ENCODE measurements at regions not wholly inside any gene's neighbourhood (a gene's known extent, or its start where the extent isn't known, plus 50 kb on each side); places are given as distances from the start of the nearest gene placed in this dataset.
A peak's percentile ranks its signal among the peaks of the same experiment; 100 is the strongest.
"Not testable (repeated sequence)": the region's sequence is repeated elsewhere in the genome, so short reads cannot be mapped to it uniquely, and the experiment has no call there.

GRCh38 chr10:125407557-125407956 lies 247.2 kb upstream of the CTBP2 start:
- Histone ChIP-seq H3K4me3 (ENCODE audit: low read depth, low read length) (no peak overlapping the region), H3K27me3 (ENCODE audit: control insufficient read depth, insufficient read depth, low read length) (no peaks in the 10 kb centered on the region), H3K36me3 (ENCODE audit: control insufficient read depth, insufficient read depth, low read length) (no peaks in the 10 kb centered on the region)
- TF ChIP-seq, protein P1, sequence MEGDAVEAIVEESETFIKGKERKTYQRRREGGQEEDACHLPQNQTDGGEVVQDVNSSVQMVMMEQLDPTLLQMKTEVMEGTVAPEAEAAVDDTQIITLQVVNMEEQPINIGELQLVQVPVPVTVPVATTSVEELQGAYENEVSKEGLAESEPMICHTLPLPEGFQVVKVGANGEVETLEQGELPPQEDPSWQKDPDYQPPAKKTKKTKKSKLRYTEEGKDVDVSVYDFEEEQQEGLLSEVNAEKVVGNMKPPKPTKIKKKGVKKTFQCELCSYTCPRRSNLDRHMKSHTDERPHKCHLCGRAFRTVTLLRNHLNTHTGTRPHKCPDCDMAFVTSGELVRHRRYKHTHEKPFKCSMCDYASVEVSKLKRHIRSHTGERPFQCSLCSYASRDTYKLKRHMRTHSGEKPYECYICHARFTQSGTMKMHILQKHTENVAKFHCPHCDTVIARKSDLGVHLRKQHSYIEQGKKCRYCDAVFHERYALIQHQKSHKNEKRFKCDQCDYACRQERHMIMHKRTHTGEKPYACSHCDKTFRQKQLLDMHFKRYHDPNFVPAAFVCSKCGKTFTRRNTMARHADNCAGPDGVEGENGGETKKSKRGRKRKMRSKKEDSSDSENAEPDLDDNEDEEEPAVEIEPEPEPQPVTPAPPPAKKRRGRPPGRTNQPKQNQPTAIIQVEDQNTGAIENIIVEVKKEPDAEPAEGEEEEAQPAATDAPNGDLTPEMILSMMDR (IDR thresholded peaks at IDR 0.05; ENCODE audit: insufficient read depth, low read length, poor library complexity, severe bottlenecking): no peak
- no peak for DNase-seq (ENCODE audit: low read depth)

- TF ChIP-seq, protein P1 (IDR thresholded peaks at IDR 0.05; ENCODE audit: insufficient read depth, low read length, poor library complexity, severe bottlenecking): no peak
- peak; percentile 39 for DNase-seq (ENCODE audit: low read depth)
- no peaks in the 10 kb centered on the region for H3K27me3 ChIP-seq (ENCODE audit: control insufficient read depth, insufficient read depth, low read length)
- no peak overlapping the region for H3K4me3 ChIP-seq (ENCODE audit: low read depth, low read length)
- H3K36me3 ChIP-seq (ENCODE audit: control insufficient read depth, insufficient read depth, low read length): no peaks in the 10 kb centered on the region
These were observed 246.7 kb upstream of the CTBP2 start for GRCh38 chr10:125407000-125407502.

DNA sequence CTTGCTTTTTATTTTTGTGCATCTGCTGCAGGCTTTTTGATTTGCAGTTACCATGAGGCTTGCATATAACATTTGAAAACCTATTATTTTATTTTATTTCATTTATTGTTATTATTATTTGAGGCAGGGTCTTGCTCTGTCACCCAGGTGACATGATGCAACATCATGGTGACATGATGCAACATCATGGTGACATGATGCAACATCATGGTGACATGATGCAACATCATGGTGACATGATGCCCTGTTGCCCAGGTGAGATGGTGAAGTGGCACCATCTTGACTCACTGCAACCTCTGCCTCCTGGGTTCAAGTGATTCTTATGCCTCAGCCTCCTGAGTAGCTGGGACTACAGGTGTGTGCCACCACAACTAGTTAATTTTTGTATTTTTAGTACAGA lies 244.5 kb upstream of the CTBP2 start:
- H3K27me3 ChIP-seq (ENCODE audit: control insufficient read depth, insufficient read depth, low read length): not testable (repeated sequence)

DNA sequence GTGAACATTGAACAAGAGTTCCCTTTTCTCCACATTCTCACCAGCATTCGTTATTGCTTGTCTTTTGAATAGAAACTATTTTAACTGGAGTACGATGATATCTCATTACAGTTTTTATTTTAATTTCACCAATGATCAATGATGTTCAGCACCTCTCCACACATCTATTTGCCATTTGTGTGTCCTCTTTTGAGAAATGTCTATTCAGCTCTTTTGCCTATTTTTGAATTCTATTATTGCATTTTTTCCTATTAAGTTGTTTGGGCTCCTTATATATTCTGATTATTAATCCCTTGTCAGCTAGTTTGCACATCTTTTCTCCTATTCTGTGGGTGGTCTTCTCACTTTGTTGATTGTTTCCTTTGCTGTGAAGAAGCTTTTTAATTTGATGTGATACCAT lies 241.1 kb upstream of the CTBP2 start:
- no peak for DNase-seq (ENCODE audit: low read depth)
- H3K36me3 ChIP-seq (ENCODE audit: control insufficient read depth, insufficient read depth, low read length): no peaks in the 10 kb centered on the region
- no peaks in the 10 kb centered on the region for H3K27me3 ChIP-seq (ENCODE audit: control insufficient read depth, insufficient read depth, low read length)
- no peak overlapping the region for H3K4me3 ChIP-seq (ENCODE audit: low read depth, low read length)
- TF ChIP-seq, protein P1 (IDR thresholded peaks at IDR 0.05; ENCODE audit: insufficient read depth, low read length, poor library complexity, severe bottlenecking): no peak

More for the DNA sequence above, 244.5 kb upstream of the CTBP2 start:
- H3K4me3 ChIP-seq (ENCODE audit: low read depth, low read length); DNase-seq (ENCODE audit: low read depth); H3K36me3 ChIP-seq (ENCODE audit: control insufficient read depth, insufficient read depth, low read length): not testable (repeated sequence)

GRCh38 chr10:125399289-125399688 lies 238.9 kb upstream of the CTBP2 start:
- TF ChIP-seq, protein P1 (IDR thresholded peaks at IDR 0.05; ENCODE audit: insufficient read depth, low read length, poor library complexity, severe bottlenecking): no peak
- H3K4me3 ChIP-seq (ENCODE audit: low read depth, low read length): no peak overlapping the region
- H3K36me3 ChIP-seq (ENCODE audit: control insufficient read depth, insufficient read depth, low read length): no peaks in the 10 kb centered on the region
- no peak for DNase-seq (ENCODE audit: low read depth)
- no peaks in the 10 kb centered on the region for H3K27me3 ChIP-seq (ENCODE audit: control insufficient read depth, insufficient read depth, low read length)

GRCh38 chr10:125398270-125398669 lies 237.9 kb upstream of the CTBP2 start:
- TF ChIP-seq, protein P1 (IDR thresholded peaks at IDR 0.05; ENCODE audit: insufficient read depth, low read length, poor library complexity, severe bottlenecking): no peak
- H3K36me3 ChIP-seq (ENCODE audit: control insufficient read depth, insufficient read depth, low read length): no peaks in the 10 kb centered on the region
- no peak overlapping the region for H3K4me3 ChIP-seq (ENCODE audit: low read depth, low read length)
- no peaks in the 10 kb centered on the region for H3K27me3 ChIP-seq (ENCODE audit: control insufficient read depth, insufficient read depth, low read length)
- DNase-seq (ENCODE audit: low read depth): no peak

All from kidney epithelial cell (primary cell).